ENCODE measurements at regions not wholly inside any gene's neighbourhood (a gene's known extent, or its start where the extent isn't known, plus 50 kb on each side); places are given as distances from the start of the nearest gene placed in this dataset.

DNA sequence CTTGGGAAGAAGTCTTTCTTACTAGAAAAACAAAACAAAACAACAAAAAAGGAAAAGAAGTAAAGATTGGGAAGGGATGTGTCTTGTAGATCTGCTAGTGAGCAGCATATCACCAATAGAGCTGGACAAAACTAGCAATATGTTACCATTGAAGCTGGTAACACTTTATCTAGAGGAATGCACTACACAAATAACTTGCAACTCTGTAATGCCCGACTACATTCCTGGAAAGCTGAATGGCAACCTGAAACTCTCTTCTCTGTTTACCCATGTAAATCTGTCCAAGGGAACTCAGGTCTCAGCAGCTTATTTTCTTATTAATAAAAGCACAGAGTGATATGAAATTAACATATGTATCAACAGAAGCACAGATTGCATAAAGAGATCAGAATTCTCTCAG is 624.4 kb downstream of the KCNH5 start:
- no peak overlapping the region for H3K4me3 ChIP-seq
- no peak overlapping the region for H3K27ac ChIP-seq
- H3K4me1 ChIP-seq: no peaks in the 10 kb centered on the region
- intact Hi-C loops (cut with DNase I): no loop called here
- no peaks in the 10 kb centered on the region for H3K36me3 ChIP-seq
- H3K27me3 ChIP-seq: no peaks in the 10 kb centered on the region
- DNase-seq (ENCODE audit: extremely low spot score in 2 of 2): no peak
- no peak for TF ChIP-seq POLR2AphosphoS5 (IDR thresholded peaks at IDR 0.05; ENCODE audit: insufficient read depth in 1 of 2, low read depth in 1 of 2)
- TF ChIP-seq CTCF (IDR thresholded peaks at IDR 0.05): no peak
- TF ChIP-seq POLR2A (IDR thresholded peaks at IDR 0.05): no peak
- no peaks in the 10 kb centered on the region for H3K9me3 ChIP-seq

- TF ChIP-seq POLR2A (IDR thresholded peaks at IDR 0.05): no peak
- no peak for TF ChIP-seq POLR2AphosphoS5 (IDR thresholded peaks at IDR 0.05; ENCODE audit: insufficient read depth in 1 of 2, low read depth in 1 of 2)
- no peak for TF ChIP-seq CTCF (IDR thresholded peaks at IDR 0.05)
- no peak overlapping the region for H3K4me3 ChIP-seq
- peaks cover 4% of the 10 kb centered on the region for H3K9me3 ChIP-seq
- H3K36me3 ChIP-seq: no peaks in the 10 kb centered on the region
- no peak for DNase-seq (ENCODE audit: extremely low spot score in 2 of 2)
- H3K27ac ChIP-seq: no peak overlapping the region
- no peaks in the 10 kb centered on the region for H3K4me1 ChIP-seq
- H3K27me3 ChIP-seq: no peaks in the 10 kb centered on the region
- intact Hi-C loops (cut with DNase I): no loop called here
These were observed 616.6 kb downstream of the KCNH5 start for GRCh38 chr14:62428429-62429203.

GRCh38 chr14:62429683-62430082 is 615.6 kb downstream of the KCNH5 start:
- TF ChIP-seq CTCF (IDR thresholded peaks at IDR 0.05) (no peak), POLR2A (IDR thresholded peaks at IDR 0.05) (no peak), POLR2AphosphoS5 (IDR thresholded peaks at IDR 0.05; ENCODE audit: insufficient read depth in 1 of 2, low read depth in 1 of 2) (no peak)
- no peaks in the 10 kb centered on the region for H3K4me1 ChIP-seq
- H3K4me3 ChIP-seq: no peak overlapping the region
- intact Hi-C loops (cut with DNase I): no loop called here
- H3K27me3 ChIP-seq: no peaks in the 10 kb centered on the region
- DNase-seq (ENCODE audit: extremely low spot score in 2 of 2): no peak
- H3K9me3 ChIP-seq: peaks cover 4% of the 10 kb centered on the region
- no peaks in the 10 kb centered on the region for H3K36me3 ChIP-seq
- H3K27ac ChIP-seq: no peak overlapping the region

GRCh38 chr14:62431496-62431895 is 613.8 kb downstream of the KCNH5 start:
- H3K9me3 ChIP-seq: peaks cover 4% of the 10 kb centered on the region
- no peak for DNase-seq (ENCODE audit: extremely low spot score in 2 of 2)
- no peak for TF ChIP-seq CTCF (IDR thresholded peaks at IDR 0.05)
- no peak for TF ChIP-seq POLR2AphosphoS5 (IDR thresholded peaks at IDR 0.05; ENCODE audit: insufficient read depth in 1 of 2, low read depth in 1 of 2)
- TF ChIP-seq POLR2A (IDR thresholded peaks at IDR 0.05): no peak
- no peaks in the 10 kb centered on the region for H3K27me3 ChIP-seq
- H3K27ac ChIP-seq: no peak overlapping the region
- intact Hi-C loops (cut with DNase I): no loop called here
- no peaks in the 10 kb centered on the region for H3K36me3 ChIP-seq
- no peaks in the 10 kb centered on the region for H3K4me1 ChIP-seq
- H3K4me3 ChIP-seq: no peak overlapping the region

DNA sequence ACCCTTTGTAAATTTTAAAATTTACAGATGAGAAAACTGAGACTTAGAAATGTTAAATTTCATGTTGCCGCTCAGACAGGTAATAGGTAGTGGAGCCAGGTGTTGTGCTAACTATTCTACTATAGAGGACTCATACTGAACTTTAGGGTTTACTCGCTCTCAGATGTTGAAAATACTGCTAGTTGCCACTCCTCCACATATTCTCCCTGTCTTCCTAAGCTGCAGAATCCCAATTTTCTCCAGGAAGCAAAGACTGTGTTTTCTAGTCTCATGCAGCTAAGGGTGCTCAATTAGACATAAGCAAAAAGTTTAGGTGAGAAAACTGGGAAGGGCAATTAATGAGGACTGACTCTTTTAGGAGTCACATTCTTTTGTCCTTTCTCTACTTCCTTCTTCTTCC is 612.3 kb downstream of the KCNH5 start:
- H3K9me3 ChIP-seq: peaks cover 4% of the 10 kb centered on the region
- intact Hi-C loops (cut with DNase I): no loop called here
- no peaks in the 10 kb centered on the region for H3K4me1 ChIP-seq
- H3K4me3 ChIP-seq: no peak overlapping the region
- no peaks in the 10 kb centered on the region for H3K27me3 ChIP-seq
- no peak for DNase-seq (ENCODE audit: extremely low spot score in 2 of 2)
- no peak for TF ChIP-seq POLR2A (IDR thresholded peaks at IDR 0.05)
- TF ChIP-seq POLR2AphosphoS5 (IDR thresholded peaks at IDR 0.05; ENCODE audit: insufficient read depth in 1 of 2, low read depth in 1 of 2): no peak
- TF ChIP-seq CTCF (IDR thresholded peaks at IDR 0.05): no peak
- no peak overlapping the region for H3K27ac ChIP-seq
- no peaks in the 10 kb centered on the region for H3K36me3 ChIP-seq

Measured in vagina (tissue), 2 donors.